GM12892 (cell line): ENCODE measurements at regions not wholly inside any gene's neighbourhood (a gene's known extent, or its start where the extent isn't known, plus 50 kb on each side); places are given as distances from the start of the nearest gene placed in this dataset.

Experiments
- POLR2A ChIP-seq: IDR thresholded peaks from 2 replicates; pipeline ENCODE4 v1.6.1; 2011; ENCODE audit warnings: low read depth, low read length, control low read depth
- POLR2AphosphoS5 ChIP-seq: IDR thresholded peaks from 2 replicates; pipeline ENCODE4 v1.6.1; 2011; ENCODE audit warnings: low read depth, low read length, control low read depth

DNA sequence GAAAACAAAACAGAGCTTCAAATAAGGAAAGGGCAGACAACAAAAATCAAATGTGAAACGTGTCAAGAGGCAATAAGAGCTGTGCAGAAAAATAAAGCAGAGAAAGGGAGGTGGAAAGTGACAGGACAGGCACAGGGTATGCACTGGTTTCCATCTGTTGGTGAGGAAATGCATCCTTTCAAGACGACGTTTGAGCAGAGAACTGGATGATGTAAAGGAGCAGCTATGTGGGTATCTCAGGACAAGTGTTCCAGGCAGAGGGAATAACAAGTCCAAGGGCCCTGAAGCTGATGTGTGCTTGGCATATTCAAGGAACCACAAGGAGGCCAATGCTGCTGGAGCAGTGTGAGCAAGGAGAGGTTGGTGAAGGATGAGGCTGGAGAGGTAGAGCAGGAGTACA, 168.9 kb upstream of the SERPINE2 start:
- no peak for TF ChIP-seq POLR2A
- TF ChIP-seq POLR2AphosphoS5: no peak
